Keratinocyte (primary cell): ENCODE measurements at regions not wholly inside any gene's neighbourhood (a gene's known extent, or its start where the extent isn't known, plus 50 kb on each side); places are given as distances from the start of the nearest gene placed in this dataset.

Source experiments
- DNase-seq: peaks from one replicate; pipeline ENCODE4 v3.0.0-alpha.2; 2011; ENCODE audit warnings: low read depth, missing footprints, low spot score
- FAIRE-seq: peaks from 2 replicates; lab custom pipeline; 2011; peaks lifted over from hg19 to GRCh38; lab: Jason Lieb, UNC
- H2AFZ ChIP-seq: 2 replicates; pipeline ENCODE4 v1.6.0; 2012; ENCODE audit warnings: low read length, control low read depth, inconsistent platforms; ENCODE audit not compliant: control insufficient read depth
- H3K27ac ChIP-seq: 2 replicates; pipeline ENCODE4 v1.5.1; 2011; ENCODE audit warnings: low read length; ENCODE audit not compliant: control insufficient read depth, insufficient read depth
- H3K27me3 ChIP-seq: 3 replicates; pipeline ENCODE4 v1.6.0; 2011; ENCODE audit warnings: low read length; ENCODE audit not compliant: control insufficient read depth, insufficient read depth; ENCODE audit errors: extremely low read depth
- H3K36me3 ChIP-seq, 2 experiments: 2 replicates in 1 of 2; 3 replicates in 1 of 2; pipeline ENCODE4 v1.5.1; 2011; ENCODE audit warnings: low read length in 2 of 2, mild to moderate bottlenecking in 1 of 2; ENCODE audit not compliant: control insufficient read depth in 2 of 2, insufficient read depth in 2 of 2; ENCODE audit errors: extremely low read depth in 1 of 2
- H3K4me1 ChIP-seq: 3 replicates; pipeline ENCODE4 v1.5.1; 2011; ENCODE audit warnings: low read length; ENCODE audit not compliant: control insufficient read depth, insufficient read depth; ENCODE audit errors: extremely low read depth
- H3K4me2 ChIP-seq: 3 replicates; pipeline ENCODE4 v1.6.0; 2011; ENCODE audit warnings: low read depth, low read length; ENCODE audit not compliant: control insufficient read depth, insufficient read depth; ENCODE audit errors: extremely low read depth
- H3K4me3 ChIP-seq, 3 experiments: fragments of 200-600 bp in 1 of 3; sonication (generic) in 1 of 3; 2 replicates in 2 of 3; 3 replicates in 1 of 3; pipeline ENCODE4 v1.5.1; 2011 to 2016; ENCODE audit warnings: low read length in 3 of 3, mild to moderate bottlenecking in 3 of 3, control low read depth in 2 of 3, inconsistent platforms in 1 of 3, low read depth in 1 of 3, mixed read lengths in 1 of 3, mixed run types in 1 of 3, moderate library complexity in 1 of 3; ENCODE audit not compliant: control insufficient read depth in 2 of 3, insufficient read depth in 2 of 3; ENCODE audit errors: extremely low read depth in 1 of 3
- H3K79me2 ChIP-seq: 2 replicates; pipeline ENCODE4 v1.6.0; 2012; ENCODE audit warnings: low read length; ENCODE audit not compliant: control insufficient read depth, insufficient read depth
- H3K9ac ChIP-seq: 3 replicates; pipeline ENCODE4 v1.6.0; 2011; ENCODE audit warnings: low read length; ENCODE audit not compliant: control insufficient read depth, insufficient read depth; ENCODE audit errors: extremely low read depth
- H3K9me1 ChIP-seq: 3 replicates; pipeline ENCODE4 v1.6.0; 2011; ENCODE audit warnings: low read length; ENCODE audit not compliant: control insufficient read depth, insufficient read depth; ENCODE audit errors: extremely low read depth
- H3K9me3 ChIP-seq: 2 replicates; pipeline ENCODE4 v1.5.1; 2012; ENCODE audit warnings: low read depth, low read length; ENCODE audit not compliant: control insufficient read depth
- H4K20me1 ChIP-seq: 3 replicates; pipeline ENCODE4 v1.6.0; 2011; ENCODE audit warnings: low read length; ENCODE audit not compliant: control insufficient read depth, insufficient read depth; ENCODE audit errors: extremely low read depth
- EZH2 ChIP-seq: IDR thresholded peaks from one replicate; pipeline ENCODE4 v1.6.1; 2012; ENCODE audit warnings: inconsistent platforms, mild to moderate bottlenecking, low read length, moderate library complexity
- dilution Hi-C: fragments of 300-500 bp; cut with MboI; formaldehyde crosslinking; loops from one replicate; pipeline ENCODE4 v1.7.0; 2020; ENCODE audit warnings: low sequenced_read_pairs; ENCODE audit not compliant: extremely low pct_ligation_motif_present
- TF ChIP-seq, protein P1 (sequence below), 3 experiments: IDR thresholded peaks in 1 of 3; conservative IDR thresholded peaks in 1 of 3; optimal IDR thresholded peaks in 1 of 3; 2 replicates in 2 of 3; 3 replicates in 1 of 3; pipeline versions ENCODE3 to v1.5.1; 2011; ENCODE audit warnings: low read length in 3 of 3, mild to moderate bottlenecking in 3 of 3, moderate library complexity in 2 of 3, control low read depth in 1 of 3, inconsistent platforms in 1 of 3; ENCODE audit not compliant: insufficient read depth in 2 of 3; ENCODE audit errors: extremely low read depth in 1 of 3

DNA sequence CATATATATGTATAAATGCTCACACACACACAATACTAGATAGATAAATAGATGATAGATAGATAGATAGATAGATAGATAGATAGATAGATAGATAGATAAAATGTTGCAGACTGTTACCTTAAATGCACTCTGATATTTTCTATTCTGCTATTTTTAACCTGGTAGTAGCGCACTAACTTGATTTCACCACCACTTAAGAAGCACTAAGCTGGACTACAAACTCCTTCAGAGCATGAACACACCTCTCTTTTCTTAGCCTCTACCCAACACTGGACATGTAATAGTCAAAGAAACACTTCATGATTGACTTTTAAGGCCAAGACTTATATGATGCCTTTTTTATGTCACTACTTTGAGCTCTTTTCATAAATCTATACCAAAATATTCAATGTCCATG, 304.6 kb upstream of the UBE2E2 start:
- Histone ChIP-seq H3K4me1 (no peaks in the 10 kb centered on the region), H3K79me2 (no peaks in the 10 kb centered on the region), H3K4me3 (no peak overlapping the region), H3K9me3 (no peaks in the 10 kb centered on the region), H3K36me3 (no peaks in the 10 kb centered on the region), H2AFZ (no peak overlapping the region), H3K9me1 (no peaks in the 10 kb centered on the region), H4K20me1 (no peaks in the 10 kb centered on the region), H3K9ac (no peak overlapping the region), H3K27ac (no peak overlapping the region), H3K4me2 (no peak overlapping the region), H3K27me3 (no peaks in the 10 kb centered on the region)
- no peak for DNase-seq
- dilution Hi-C loops, result no loop called here
- TF ChIP-seq EZH2, result no peak
- TF ChIP-seq, protein P1, sequence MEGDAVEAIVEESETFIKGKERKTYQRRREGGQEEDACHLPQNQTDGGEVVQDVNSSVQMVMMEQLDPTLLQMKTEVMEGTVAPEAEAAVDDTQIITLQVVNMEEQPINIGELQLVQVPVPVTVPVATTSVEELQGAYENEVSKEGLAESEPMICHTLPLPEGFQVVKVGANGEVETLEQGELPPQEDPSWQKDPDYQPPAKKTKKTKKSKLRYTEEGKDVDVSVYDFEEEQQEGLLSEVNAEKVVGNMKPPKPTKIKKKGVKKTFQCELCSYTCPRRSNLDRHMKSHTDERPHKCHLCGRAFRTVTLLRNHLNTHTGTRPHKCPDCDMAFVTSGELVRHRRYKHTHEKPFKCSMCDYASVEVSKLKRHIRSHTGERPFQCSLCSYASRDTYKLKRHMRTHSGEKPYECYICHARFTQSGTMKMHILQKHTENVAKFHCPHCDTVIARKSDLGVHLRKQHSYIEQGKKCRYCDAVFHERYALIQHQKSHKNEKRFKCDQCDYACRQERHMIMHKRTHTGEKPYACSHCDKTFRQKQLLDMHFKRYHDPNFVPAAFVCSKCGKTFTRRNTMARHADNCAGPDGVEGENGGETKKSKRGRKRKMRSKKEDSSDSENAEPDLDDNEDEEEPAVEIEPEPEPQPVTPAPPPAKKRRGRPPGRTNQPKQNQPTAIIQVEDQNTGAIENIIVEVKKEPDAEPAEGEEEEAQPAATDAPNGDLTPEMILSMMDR (optimal IDR thresholded peaks at IDR 0.05 in 1 of 3, IDR thresholded peaks at IDR 0.05 in 1 of 3, conservative IDR thresholded peaks at IDR 0.05 in 1 of 3; ENCODE audit: extremely low read depth in 1 of 3, insufficient read depth in 2 of 3, low read length in 3 of 3), result no peak
- no peak for FAIRE-seq

DNA sequence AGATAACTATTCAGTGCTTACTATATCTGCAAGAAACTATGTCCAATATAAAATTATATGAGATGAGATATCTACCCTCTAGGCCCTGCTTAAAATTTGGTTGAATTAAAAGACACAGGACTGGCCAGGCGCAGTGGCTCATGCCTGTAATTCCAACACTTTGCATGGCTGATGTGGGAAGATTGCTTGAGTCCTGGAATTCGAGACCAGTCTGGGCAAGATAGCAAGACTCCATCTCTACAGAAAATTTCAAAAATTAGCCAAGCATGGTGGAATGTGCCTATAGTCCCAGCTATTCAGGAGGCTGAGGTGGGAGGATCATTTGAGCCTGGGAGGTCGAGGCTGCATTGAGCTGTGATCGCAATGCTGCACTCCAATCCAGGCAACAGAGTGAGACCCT, 303.7 kb upstream of the UBE2E2 start:
- H3K9me3 ChIP-seq, result no peaks in the 10 kb centered on the region
- no peak for DNase-seq
- TF ChIP-seq EZH2, result no peak
- TF ChIP-seq, protein P1 (optimal IDR thresholded peaks at IDR 0.05 in 1 of 3, IDR thresholded peaks at IDR 0.05 in 1 of 3, conservative IDR thresholded peaks at IDR 0.05 in 1 of 3; ENCODE audit: extremely low read depth in 1 of 3, insufficient read depth in 2 of 3, low read length in 3 of 3), result no peak

More for the DNA sequence above, 303.7 kb upstream of the UBE2E2 start:
- H3K9me1 ChIP-seq, result no peaks in the 10 kb centered on the region
- dilution Hi-C loops, result no loop called here
- no peak overlapping the region for H3K27ac ChIP-seq
- H3K79me2 ChIP-seq, result no peaks in the 10 kb centered on the region
- no peaks in the 10 kb centered on the region for H3K27me3 ChIP-seq
- no peaks in the 10 kb centered on the region for H3K4me1 ChIP-seq
- no peak overlapping the region for H2AFZ ChIP-seq
- no peak overlapping the region for H3K4me3 ChIP-seq
- FAIRE-seq, result no peak
- H3K9ac ChIP-seq, result no peak overlapping the region
- no peaks in the 10 kb centered on the region for H3K36me3 ChIP-seq
- H3K4me2 ChIP-seq, result no peak overlapping the region
- no peaks in the 10 kb centered on the region for H4K20me1 ChIP-seq
